Activated CD4-positive, alpha-beta T cell treated with anti-CD3 and anti-CD28 coated beads, Interleukin-2, amount 50 U/mL, for 16 hours (primary cell): ENCODE measurements at regions not wholly inside any gene's neighbourhood (a gene's known extent, or its start where the extent isn't known, plus 50 kb on each side); places are given as distances from the start of the nearest gene placed in this dataset.

Source experiments
- DNase-seq: peaks from one replicate; pipeline ENCODE4 v3.0.0-alpha.2; 2020

- DNase-seq = no peak
Measured at GRCh38 chr14:38502239-38502638, 246.3 kb upstream of the CLEC14A start.

- no peak for DNase-seq
Measured at GRCh38 chr14:38500125-38500524, 244.2 kb upstream of the CLEC14A start.

- DNase-seq = no peak
Measured at GRCh38 chr14:38496092-38496491, 240.2 kb upstream of the CLEC14A start.

GRCh38 chr14:38490273-38490672 lies 234.4 kb upstream of the CLEC14A start:
- DNase-seq = no peak

GRCh38 chr14:38485026-38485425 lies 229.1 kb upstream of the CLEC14A start:
- DNase-seq = no peak

- DNase-seq = no peak
Measured at GRCh38 chr14:38481952-38482678, 226.2 kb upstream of the CLEC14A start.

- no peak for DNase-seq
Measured at GRCh38 chr14:38469156-38469555, 213.3 kb upstream of the CLEC14A start.

GRCh38 chr14:38442208-38442607 lies 186.3 kb upstream of the CLEC14A start:
- DNase-seq = no peak

GRCh38 chr14:38432186-38432585 lies 176.3 kb upstream of the CLEC14A start:
- DNase-seq = no peak

- DNase-seq = no peak
Measured at GRCh38 chr14:38431156-38431555, 175.3 kb upstream of the CLEC14A start.

GRCh38 chr14:38430522-38430921 lies 174.6 kb upstream of the CLEC14A start:
- no peak for DNase-seq

GRCh38 chr14:38425324-38425976 lies 169.6 kb upstream of the CLEC14A start:
- DNase-seq = no peak

- no peak for DNase-seq
Measured at GRCh38 chr14:38420048-38420447, 164.2 kb upstream of the CLEC14A start.

- DNase-seq = no peak
Measured at GRCh38 chr14:38419579-38419978, 163.7 kb upstream of the CLEC14A start.

GRCh38 chr14:38412654-38413053 lies 156.8 kb upstream of the CLEC14A start:
- no peak for DNase-seq

- no peak for DNase-seq
Measured at GRCh38 chr14:38410442-38410841, 154.5 kb upstream of the CLEC14A start.

GRCh38 chr14:38409071-38409705 lies 153.3 kb upstream of the CLEC14A start:
- no peak for DNase-seq

GRCh38 chr14:38405851-38406635 lies 150.2 kb upstream of the CLEC14A start:
- DNase-seq = no peak

GRCh38 chr14:38404616-38405015 lies 148.7 kb upstream of the CLEC14A start:
- DNase-seq = no peak

- no peak for DNase-seq
Measured at GRCh38 chr14:38404100-38404541, 148.2 kb upstream of the CLEC14A start.

GRCh38 chr14:38400751-38401150 lies 144.9 kb upstream of the CLEC14A start:
- no peak for DNase-seq

- no peak for DNase-seq
Measured at GRCh38 chr14:38399652-38400051, 143.8 kb upstream of the CLEC14A start.

- no peak for DNase-seq
Measured at GRCh38 chr14:38394767-38395166, 138.9 kb upstream of the CLEC14A start.
